ENCODE measurements at regions not wholly inside any gene's neighbourhood (a gene's known extent, or its start where the extent isn't known, plus 50 kb on each side); places are given as distances from the start of the nearest gene placed in this dataset.

GRCh38 chr6:118370722-118371121 is 177.4 kb upstream of the PLN start:
- TF ChIP-seq SNAI2 (CRISPR knock-in tag; IDR thresholded peaks at IDR 0.05) (no peak), ZC3H10 (CRISPR knock-in tag; IDR thresholded peaks at IDR 0.05) (no peak), RARB (CRISPR knock-in tag; IDR thresholded peaks at IDR 0.05) (no peak), POU6F1 (CRISPR knock-in tag; IDR thresholded peaks at IDR 0.05; ENCODE audit: borderline replicate concordance, low read depth) (no peak), ARNTL (CRISPR knock-in tag; IDR thresholded peaks at IDR 0.05; ENCODE audit: borderline replicate concordance, low read depth) (no peak), ZFP3 (CRISPR knock-in tag; IDR thresholded peaks at IDR 0.05) (no peak), TOX (CRISPR knock-in tag; IDR thresholded peaks at IDR 0.05; ENCODE audit: borderline replicate concordance) (no peak), ZNF70 (CRISPR knock-in tag; IDR thresholded peaks at IDR 0.05) (no peak)
